ENCODE measurements at regions not wholly inside any gene's neighbourhood (a gene's known extent, or its start where the extent isn't known, plus 50 kb on each side); places are given as distances from the start of the nearest gene placed in this dataset.

DNA sequence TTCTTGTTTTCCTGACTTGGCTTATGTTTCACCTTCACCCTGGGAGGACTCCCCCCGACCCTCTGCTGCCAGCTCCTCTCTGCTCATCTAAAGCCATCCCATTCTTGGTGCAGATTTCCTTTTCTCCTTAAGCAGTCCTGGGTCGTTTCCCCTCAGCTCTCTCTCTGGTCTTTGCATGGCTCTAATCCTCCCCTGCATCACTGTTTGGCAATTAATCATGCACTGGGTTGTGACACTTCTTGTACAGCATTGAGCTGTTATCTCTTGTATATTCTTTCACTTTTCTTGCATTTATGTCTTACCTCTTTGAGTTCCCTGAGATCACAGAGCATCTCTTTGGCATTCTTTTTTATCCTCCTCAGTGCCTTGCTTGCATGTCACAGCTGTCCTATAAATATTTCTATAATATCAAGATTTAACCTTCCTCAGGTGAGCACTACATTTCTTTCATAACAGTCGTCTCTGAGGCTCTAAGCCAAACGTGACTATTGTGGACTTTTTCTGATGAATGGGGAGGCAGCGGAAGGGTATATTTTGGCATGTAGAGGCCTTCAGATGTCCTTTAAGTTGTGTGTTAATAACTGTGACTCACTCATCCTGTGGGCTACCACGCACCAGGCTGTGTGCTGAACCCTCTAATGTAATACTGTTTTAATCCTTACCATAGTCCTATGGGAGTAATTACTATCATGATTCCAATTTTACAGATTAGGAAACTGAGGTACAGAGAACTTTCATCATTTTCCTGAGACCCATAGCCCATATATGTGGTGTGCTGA lies 507.5 kb downstream of the SLC4A3 start:
- DNase-seq, result no peak

DNA sequence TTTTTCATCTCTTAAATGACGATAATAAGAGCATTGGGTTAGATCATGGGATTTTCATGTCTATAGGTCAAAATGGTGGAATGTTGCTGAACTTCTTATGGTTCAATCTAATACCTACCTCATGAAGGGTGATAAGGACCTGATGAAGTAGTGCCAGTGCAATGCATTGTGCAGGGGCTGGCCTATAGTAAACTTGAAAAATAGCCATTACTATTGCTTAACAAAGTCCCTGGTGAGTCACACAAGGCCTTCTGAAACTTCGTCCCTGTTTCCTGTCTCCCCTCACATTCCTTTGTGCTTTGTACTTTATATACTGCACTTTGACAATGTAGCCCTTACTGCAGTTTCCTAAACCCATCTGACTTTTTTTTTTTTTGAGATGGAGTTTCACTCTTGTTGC lies 515.9 kb downstream of the SLC4A3 start:
- no peak for DNase-seq

DNA sequence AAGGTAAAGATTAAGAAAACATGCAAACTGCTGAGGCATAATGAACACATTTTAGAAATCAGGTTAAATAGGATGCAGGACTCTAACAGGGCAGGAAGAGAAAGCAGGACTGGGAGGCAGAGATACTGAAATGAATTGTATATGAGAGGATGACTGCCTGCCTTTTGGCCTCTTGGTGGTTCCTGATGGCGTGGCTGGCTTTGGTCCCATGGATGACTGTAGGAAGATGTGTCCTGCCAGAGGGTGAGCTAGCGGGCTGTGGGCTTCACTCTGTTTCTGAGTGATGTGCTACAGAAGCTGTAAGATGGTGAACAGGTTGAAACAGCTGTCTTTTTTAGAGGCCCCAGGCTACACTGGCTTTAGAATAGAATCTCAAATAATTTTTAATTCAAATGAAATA lies 517.0 kb downstream of the SLC4A3 start:
- DNase-seq, result no peak

- DNase-seq, result no peak
These were observed 520.0 kb downstream of the SLC4A3 start for GRCh38 chr2:220147161-220148038.

GRCh38 chr2:220148471-220149248 lies 521.2 kb downstream of the SLC4A3 start:
- DNase-seq, result no peak

- no peak for DNase-seq
These were observed 523.9 kb downstream of the SLC4A3 start for GRCh38 chr2:220151341-220151740.

DNA sequence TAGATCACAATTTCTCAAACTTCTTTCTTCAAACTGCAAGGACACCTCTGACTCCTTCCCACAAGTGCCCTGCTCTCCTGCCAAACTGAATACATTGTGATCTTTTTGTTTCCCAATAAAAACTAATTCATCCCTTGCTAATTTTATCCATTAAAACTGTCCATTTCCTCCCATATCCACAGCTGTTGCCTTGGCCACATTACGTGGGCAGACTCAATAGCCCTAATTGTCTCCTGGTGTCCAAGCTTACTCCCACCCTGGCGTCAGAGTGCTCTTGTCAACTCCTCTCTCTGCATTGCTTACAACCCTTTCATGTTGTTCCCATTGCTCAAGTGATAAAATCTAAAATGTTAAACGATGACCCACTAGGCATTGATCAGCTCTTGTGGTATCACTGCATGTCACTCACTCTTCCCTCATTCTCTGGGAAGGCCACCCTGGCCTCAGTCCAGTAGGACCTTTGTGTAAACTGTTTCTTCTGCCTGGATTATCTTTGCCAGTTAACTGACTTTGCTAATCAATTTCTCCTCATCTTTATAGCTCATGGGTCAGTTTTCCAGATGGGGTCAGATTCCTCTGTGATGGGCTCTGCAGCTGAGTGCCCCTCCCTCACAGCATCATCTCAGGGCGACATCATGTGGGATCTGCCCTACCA lies 525.0 kb downstream of the SLC4A3 start:
- no peak for DNase-seq

- DNase-seq, result no peak
These were observed 525.7 kb downstream of the SLC4A3 start for GRCh38 chr2:220153118-220153517.

DNA sequence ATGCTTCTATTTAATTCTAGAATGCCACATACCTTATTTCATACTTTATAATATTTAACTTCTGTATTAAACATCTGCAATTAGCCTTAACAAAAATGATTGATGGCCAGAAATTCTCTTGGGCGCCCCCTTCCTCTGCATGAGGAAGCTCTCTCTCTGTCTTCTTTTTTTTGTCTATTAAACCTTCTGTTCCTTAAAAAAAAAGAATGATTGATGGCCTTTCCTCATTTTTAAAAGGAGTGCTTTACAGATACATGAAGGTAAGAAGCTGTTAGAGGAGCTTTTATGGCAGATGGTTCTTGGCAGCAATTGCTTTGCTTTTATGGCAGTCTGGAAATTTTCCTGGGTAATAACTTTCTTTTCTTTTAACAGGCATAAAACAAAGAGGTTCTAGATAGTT lies 526.9 kb downstream of the SLC4A3 start:
- DNase-seq, result no peak

- no peak for DNase-seq
These were observed 529.9 kb downstream of the SLC4A3 start for GRCh38 chr2:220157312-220157711.

- no peak for DNase-seq
These were observed 532.3 kb downstream of the SLC4A3 start for GRCh38 chr2:220159738-220160137.

DNA sequence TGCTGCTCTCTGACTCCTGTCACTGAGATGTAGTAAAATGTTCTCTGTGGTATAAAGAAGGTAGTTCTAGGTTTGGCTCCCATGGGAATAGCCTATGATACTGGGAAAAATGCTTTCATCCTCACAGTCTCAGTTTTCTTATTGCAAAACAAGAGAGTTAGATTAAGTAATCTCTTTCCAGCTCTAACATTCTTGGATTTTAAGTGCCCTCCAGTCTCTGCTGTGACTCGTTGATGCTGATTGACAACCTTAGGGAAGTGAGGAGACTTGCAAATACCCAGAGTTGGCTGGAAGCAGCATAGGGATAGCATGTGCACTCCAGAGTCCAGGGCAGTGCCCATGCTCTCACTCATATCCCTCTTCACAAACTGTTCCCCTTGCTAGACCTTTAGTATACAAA lies 534.9 kb downstream of the SLC4A3 start:
- no peak for DNase-seq

DNA sequence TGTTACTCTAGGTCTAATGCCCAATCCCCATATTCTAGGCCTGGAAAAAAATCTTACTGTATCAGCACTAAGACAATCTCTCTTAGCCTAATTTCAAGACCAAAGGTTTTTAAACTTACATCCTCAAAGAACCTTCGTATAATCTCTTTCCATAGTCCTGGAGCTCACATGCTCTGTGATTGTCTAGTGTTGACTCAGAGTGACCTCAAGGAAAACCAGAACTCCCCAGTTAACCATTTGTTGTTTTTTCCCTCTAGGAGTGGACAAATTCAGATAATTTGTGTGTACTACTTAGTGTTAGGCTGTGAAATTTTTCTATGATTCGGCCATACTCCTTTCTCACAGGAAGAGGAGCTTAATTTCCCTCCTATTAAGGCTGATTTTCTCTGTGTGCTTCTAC lies 536.1 kb downstream of the SLC4A3 start:
- no peak for DNase-seq

DNA sequence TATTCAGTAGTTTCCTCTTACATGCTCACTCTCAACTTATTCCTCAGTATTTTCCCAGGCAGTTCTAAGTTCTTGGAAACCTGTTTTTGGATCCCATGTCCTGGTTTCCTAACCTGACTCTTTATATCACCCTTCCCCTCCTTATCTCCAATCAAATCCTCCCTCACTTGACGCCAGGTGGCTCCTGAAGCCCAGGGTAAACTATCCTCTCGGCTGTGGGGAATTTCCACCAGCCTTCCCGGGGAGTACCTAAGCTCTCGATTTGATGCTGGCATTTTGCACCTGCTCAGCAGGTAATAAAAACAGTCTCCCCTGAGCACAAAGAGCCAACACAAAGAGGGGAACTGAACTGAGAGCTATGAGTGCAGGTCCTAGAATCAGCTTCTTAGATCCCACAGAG lies 538.0 kb downstream of the SLC4A3 start:
- DNase-seq, result no peak

DNA sequence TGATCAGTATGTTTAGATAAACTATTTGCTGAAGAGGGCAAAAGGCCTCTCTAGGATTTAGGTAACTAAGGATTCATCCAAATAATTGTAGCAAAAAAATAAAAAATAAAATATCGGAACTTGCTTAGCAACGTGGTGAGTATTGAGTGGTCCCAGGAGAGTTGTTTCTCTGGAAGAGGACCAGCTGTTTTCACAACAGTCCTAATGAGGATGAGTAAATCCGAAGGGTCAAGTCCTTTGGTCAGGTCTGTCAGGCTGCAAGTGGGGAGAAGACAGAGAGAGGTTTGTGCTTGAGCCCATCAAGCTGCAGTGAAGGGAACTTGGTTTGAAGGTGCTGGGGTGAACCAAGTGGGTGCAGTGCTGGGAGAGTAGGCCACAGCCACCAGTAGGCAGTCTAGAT lies 539.2 kb downstream of the SLC4A3 start:
- DNase-seq, result no peak

- no peak for DNase-seq
These were observed 540.5 kb downstream of the SLC4A3 start for GRCh38 chr2:220167956-220168355.

DNA sequence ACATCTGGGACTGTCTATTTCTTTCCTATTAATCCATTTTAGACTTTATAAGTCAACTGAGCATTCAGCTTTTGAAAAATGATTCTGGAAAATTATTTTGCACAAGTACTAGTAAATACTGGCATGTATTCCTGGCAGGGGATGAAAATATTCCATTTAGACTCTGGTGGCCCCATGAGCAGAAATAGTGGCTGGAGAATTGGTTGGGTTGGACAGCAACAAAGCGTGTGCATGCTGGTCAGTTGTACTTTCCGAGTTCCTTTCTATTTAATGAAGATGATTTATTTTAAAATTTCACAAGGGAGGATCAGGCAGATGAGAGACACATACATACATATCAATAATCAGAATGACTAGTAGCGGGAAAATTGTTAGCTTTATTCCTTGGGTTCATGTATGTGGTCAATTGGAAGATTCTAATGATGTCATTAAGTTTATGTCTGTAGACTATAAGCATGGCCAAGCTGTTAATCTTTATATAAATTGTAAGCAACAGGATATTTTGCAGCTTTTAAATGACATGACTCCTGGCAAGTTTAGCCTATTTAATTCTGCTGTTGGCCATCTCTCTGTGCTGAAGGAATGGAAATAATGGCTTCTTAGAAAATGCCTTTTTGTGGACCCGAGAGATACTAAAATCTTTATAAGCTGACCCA lies 541.6 kb downstream of the SLC4A3 start:
- no peak for DNase-seq

DNA sequence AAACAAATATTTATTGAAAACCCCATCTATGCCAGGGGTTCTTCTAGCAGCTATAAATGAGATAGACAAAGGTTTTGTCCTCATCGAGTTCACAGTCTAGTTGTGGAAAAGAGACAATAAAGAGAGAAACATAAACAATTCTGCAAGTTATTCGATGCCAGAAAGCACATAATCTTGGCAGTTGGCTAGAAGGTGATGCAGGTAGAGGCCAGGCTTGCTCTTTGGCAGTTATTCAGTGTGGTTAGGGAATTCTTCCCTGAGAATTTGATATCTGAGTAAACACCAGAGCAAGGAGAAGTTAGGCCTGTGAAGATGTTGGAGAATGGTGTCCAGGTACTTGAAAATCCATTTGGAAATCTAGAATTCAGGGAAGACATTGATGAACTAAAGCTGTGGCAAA lies 547.4 kb downstream of the SLC4A3 start:
- no peak for DNase-seq

DNA sequence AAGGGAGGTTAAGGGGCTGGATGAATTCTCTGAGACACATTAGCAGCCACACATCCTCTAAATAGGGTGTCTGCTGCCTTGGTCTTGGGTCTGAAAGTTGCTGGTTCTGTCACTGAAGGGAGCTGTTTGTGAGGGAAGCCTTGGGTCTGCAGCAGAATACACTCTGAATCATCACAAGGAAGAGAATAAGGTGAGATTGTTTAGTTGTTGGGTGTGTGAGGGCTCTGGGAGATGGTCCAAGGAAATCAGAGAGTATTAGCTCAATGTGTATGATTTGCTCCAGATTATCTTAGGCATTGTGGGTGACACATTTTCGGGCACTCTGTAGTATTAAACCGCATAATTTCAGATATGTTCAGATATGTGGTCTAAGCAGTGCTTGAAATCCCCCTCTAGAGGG lies 548.5 kb downstream of the SLC4A3 start:
- no peak for DNase-seq

- DNase-seq, result no peak
These were observed 551.7 kb downstream of the SLC4A3 start for GRCh38 chr2:220178991-220179695.

GRCh38 chr2:220181165-220181564 lies 553.7 kb downstream of the SLC4A3 start:
- DNase-seq, result no peak

DNA sequence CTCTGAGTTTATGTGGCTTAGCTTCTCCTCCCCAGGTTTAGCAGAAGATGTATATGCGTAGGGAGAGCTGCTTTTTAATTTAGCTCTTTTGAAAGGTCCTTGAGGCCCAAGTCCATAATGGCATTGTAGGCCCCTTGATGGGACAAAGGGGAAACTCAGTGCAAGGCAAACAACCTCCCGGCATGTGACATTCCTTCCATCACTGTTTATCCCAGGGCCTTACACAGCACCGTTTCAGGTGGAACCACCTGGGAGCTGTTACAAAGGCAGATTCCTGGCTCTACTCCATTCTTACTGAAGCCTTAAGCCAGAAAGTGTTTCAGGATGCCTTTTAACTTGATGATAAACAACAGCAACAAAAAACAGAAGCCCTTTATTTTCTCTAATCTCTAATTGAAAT lies 555.4 kb downstream of the SLC4A3 start:
- DNase-seq, result no peak

All from activated CD4-positive, alpha-beta T cell treated with anti-CD3 and anti-CD28 coated beads for 1 hour (primary cell).